GM21515 (cell line): ENCODE measurements at regions not wholly inside any gene's neighbourhood (a gene's known extent, or its start where the extent isn't known, plus 50 kb on each side); places are given as distances from the start of the nearest gene placed in this dataset.
"Not testable (repeated sequence)": the region's sequence is repeated elsewhere in the genome, so short reads cannot be mapped to it uniquely, and the experiment has no call there.

Experiments
- ATAC-seq: cut with Tn5 transposase; IDR thresholded peaks from one replicate; pipeline ENCODE4 v1.9.1; 2021; ENCODE audit not compliant: unreplicated experiment

GRCh38 chr7:81154565-81154964, 235.7 kb upstream of the SEMA3C start:
- ATAC-seq: no peak

- ATAC-seq: not testable (repeated sequence)
Measured at GRCh38 chr7:81152925-81153324, 234.1 kb upstream of the SEMA3C start.

GRCh38 chr7:81150951-81151361, 232.1 kb upstream of the SEMA3C start:
- ATAC-seq: no peak

GRCh38 chr7:81143856-81144255, 225.0 kb upstream of the SEMA3C start:
- no peak for ATAC-seq

GRCh38 chr7:81141257-81142205, 222.7 kb upstream of the SEMA3C start:
- not testable (repeated sequence) for ATAC-seq

- ATAC-seq: no peak
Measured at GRCh38 chr7:81140775-81141174, 221.9 kb upstream of the SEMA3C start.

GRCh38 chr7:81140252-81140651, 221.4 kb upstream of the SEMA3C start:
- no peak for ATAC-seq

- no peak for ATAC-seq
Measured at GRCh38 chr7:81138870-81139269, 220.0 kb upstream of the SEMA3C start.

GRCh38 chr7:81135324-81135723, 216.5 kb upstream of the SEMA3C start:
- ATAC-seq: no peak

GRCh38 chr7:81128011-81128410, 209.2 kb upstream of the SEMA3C start:
- no peak for ATAC-seq

- ATAC-seq: no peak
Measured at GRCh38 chr7:81120803-81121202, 202.0 kb upstream of the SEMA3C start.

GRCh38 chr7:81120111-81120510, 201.3 kb upstream of the SEMA3C start:
- no peak for ATAC-seq

- ATAC-seq: no peak
Measured at GRCh38 chr7:81114633-81115032, 195.8 kb upstream of the SEMA3C start.

- no peak for ATAC-seq
Measured at GRCh38 chr7:81112731-81113130, 193.9 kb upstream of the SEMA3C start.

- ATAC-seq: no peak
Measured at GRCh38 chr7:81111781-81112540, 193.1 kb upstream of the SEMA3C start.

GRCh38 chr7:81111358-81111757, 192.5 kb upstream of the SEMA3C start:
- ATAC-seq: no peak

- ATAC-seq: no peak
Measured at GRCh38 chr7:81110673-81111072, 191.8 kb upstream of the SEMA3C start.

GRCh38 chr7:81098213-81098612, 179.4 kb upstream of the SEMA3C start:
- ATAC-seq: no peak

- ATAC-seq: no peak
Measured at GRCh38 chr7:81094952-81095351, 176.1 kb upstream of the SEMA3C start.

- no peak for ATAC-seq
Measured at GRCh38 chr7:81081616-81082015, 162.8 kb upstream of the SEMA3C start.

GRCh38 chr7:81080553-81080952, 161.7 kb upstream of the SEMA3C start:
- ATAC-seq: no peak

GRCh38 chr7:81079746-81080145, 160.9 kb upstream of the SEMA3C start:
- no peak for ATAC-seq
